CD4-positive, alpha-beta T cell treated with Interleukin-6 for 4 hours (primary cell): ENCODE measurements at regions not wholly inside any gene's neighbourhood (a gene's known extent, or its start where the extent isn't known, plus 50 kb on each side); places are given as distances from the start of the nearest gene placed in this dataset.
"Not testable (repeated sequence)": the region's sequence is repeated elsewhere in the genome, so short reads cannot be mapped to it uniquely, and the experiment has no call there.

Experiments
- DNase-seq: peaks from one replicate; pipeline ENCODE4 v3.0.0-alpha.2; 2020; ENCODE audit warnings: mixed read lengths

GRCh38 chr21:9796293-9796692, 725.1 kb upstream of the TPTE start:
- not testable (repeated sequence) for DNase-seq

- DNase-seq: not testable (repeated sequence)
Measured at GRCh38 chr21:9807675-9808074, 713.7 kb upstream of the TPTE start.

GRCh38 chr21:9811223-9812004, 710.0 kb upstream of the TPTE start:
- DNase-seq: not testable (repeated sequence)

GRCh38 chr21:9812507-9812906, 708.9 kb upstream of the TPTE start:
- not testable (repeated sequence) for DNase-seq

- not testable (repeated sequence) for DNase-seq
Measured at GRCh38 chr21:9813894-9814814, 707.2 kb upstream of the TPTE start.

- not testable (repeated sequence) for DNase-seq
Measured at GRCh38 chr21:9815181-9815789, 706.1 kb upstream of the TPTE start.

- DNase-seq: not testable (repeated sequence)
Measured at GRCh38 chr21:9816734-9817334, 704.5 kb upstream of the TPTE start.

- not testable (repeated sequence) for DNase-seq
Measured at GRCh38 chr21:9817841-9818441, 703.4 kb upstream of the TPTE start.

- not testable (repeated sequence) for DNase-seq
Measured at GRCh38 chr21:9819549-9820192, 701.7 kb upstream of the TPTE start.

- DNase-seq: not testable (repeated sequence)
Measured at GRCh38 chr21:9820579-9820978, 700.8 kb upstream of the TPTE start.

- not testable (repeated sequence) for DNase-seq
Measured at GRCh38 chr21:9821472-9821871, 699.9 kb upstream of the TPTE start.

GRCh38 chr21:9822093-9822820, 699.1 kb upstream of the TPTE start:
- not testable (repeated sequence) for DNase-seq

- not testable (repeated sequence) for DNase-seq
Measured at GRCh38 chr21:9823197-9824157, 697.9 kb upstream of the TPTE start.

- DNase-seq: not testable (repeated sequence)
Measured at GRCh38 chr21:9830801-9831200, 690.6 kb upstream of the TPTE start.

- DNase-seq: not testable (repeated sequence)
Measured at GRCh38 chr21:9832751-9833150, 688.6 kb upstream of the TPTE start.

- DNase-seq: not testable (repeated sequence)
Measured at GRCh38 chr21:9836547-9836946, 684.8 kb upstream of the TPTE start.

- DNase-seq: not testable (repeated sequence)
Measured at GRCh38 chr21:9837001-9837400, 684.4 kb upstream of the TPTE start.

- not testable (repeated sequence) for DNase-seq
Measured at GRCh38 chr21:9837526-9837925, 683.9 kb upstream of the TPTE start.

- peak; percentile 5 for DNase-seq
Measured at GRCh38 chr21:9837946-9838737, 683.2 kb upstream of the TPTE start.
